Muscle of leg (tissue), 3 donors: ENCODE measurements at regions not wholly inside any gene's neighbourhood (a gene's known extent, or its start where the extent isn't known, plus 50 kb on each side); places are given as distances from the start of the nearest gene placed in this dataset.
A peak's percentile ranks its signal among the peaks of the same experiment; 100 is the strongest.

Experiments
- DNase-seq: peaks from one replicate; pipeline ENCODE4 v3.0.0; 2013
- H3K27ac ChIP-seq: one replicate; pipeline ENCODE4 v1.5.1; 2013; ENCODE audit warnings: mild to moderate bottlenecking, low read length, control low read depth
- H3K27me3 ChIP-seq: one replicate; pipeline ENCODE4 v1.6.1; 2013; ENCODE audit warnings: low read length; ENCODE audit not compliant: control insufficient read depth, insufficient read depth
- H3K36me3 ChIP-seq: one replicate; pipeline ENCODE4 v1.6.1; 2013; ENCODE audit warnings: low read length; ENCODE audit not compliant: control insufficient read depth, insufficient read depth
- H3K4me1 ChIP-seq: one replicate; pipeline ENCODE4 v1.6.1; 2013; ENCODE audit warnings: low read length; ENCODE audit not compliant: control insufficient read depth, insufficient read depth
- H3K4me3 ChIP-seq: one replicate; pipeline ENCODE4 v1.5.1; 2013; ENCODE audit warnings: low read length, control low read depth
- H3K9me3 ChIP-seq: replicated peaks from 2 replicates; pipeline ENCODE4 v1.6.1; 2013; ENCODE audit warnings: low read depth, low read length; ENCODE audit not compliant: control insufficient read depth
- WGBS: methylation state at CpG from one replicate; pipeline ENCODE4 v1.1.5; 2013; ENCODE audit warnings: missing lambda C conversion rate; ENCODE audit not compliant: insufficient coverage; 5-methylcytosine and 5-hydroxymethylcytosine counted together

DNA sequence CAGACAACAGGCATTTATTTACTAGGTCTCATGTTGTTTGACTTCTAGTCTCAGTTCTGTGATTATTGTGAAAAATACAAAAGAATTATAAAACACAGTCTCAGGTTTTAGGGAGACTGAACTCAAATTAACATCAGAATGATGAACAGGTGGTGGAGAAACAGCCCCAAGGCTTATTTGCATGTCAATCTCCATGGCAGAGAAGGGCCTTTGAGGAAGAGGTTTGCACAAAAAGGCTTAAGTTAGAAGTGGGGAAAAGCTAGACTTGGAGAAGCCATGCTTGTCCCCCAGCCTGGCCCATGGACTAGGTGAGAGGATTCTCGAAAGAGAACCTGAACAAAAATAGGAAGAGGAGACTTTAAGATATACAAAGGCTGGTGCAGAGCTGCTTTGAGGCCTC is 183.3 kb downstream of the EDN1 start:
- Histone ChIP-seq H3K27me3 (no peaks in the 10 kb centered on the region), H3K4me1 (no peaks in the 10 kb centered on the region), H3K36me3 (no peaks in the 10 kb centered on the region), H3K27ac (no peak overlapping the region), H3K9me3 (no peaks in the 10 kb centered on the region), H3K4me3 (no peak overlapping the region)
- no peak for DNase-seq
- 100% methylated on average over 1 of the region's 1 CpG for WGBS

DNA sequence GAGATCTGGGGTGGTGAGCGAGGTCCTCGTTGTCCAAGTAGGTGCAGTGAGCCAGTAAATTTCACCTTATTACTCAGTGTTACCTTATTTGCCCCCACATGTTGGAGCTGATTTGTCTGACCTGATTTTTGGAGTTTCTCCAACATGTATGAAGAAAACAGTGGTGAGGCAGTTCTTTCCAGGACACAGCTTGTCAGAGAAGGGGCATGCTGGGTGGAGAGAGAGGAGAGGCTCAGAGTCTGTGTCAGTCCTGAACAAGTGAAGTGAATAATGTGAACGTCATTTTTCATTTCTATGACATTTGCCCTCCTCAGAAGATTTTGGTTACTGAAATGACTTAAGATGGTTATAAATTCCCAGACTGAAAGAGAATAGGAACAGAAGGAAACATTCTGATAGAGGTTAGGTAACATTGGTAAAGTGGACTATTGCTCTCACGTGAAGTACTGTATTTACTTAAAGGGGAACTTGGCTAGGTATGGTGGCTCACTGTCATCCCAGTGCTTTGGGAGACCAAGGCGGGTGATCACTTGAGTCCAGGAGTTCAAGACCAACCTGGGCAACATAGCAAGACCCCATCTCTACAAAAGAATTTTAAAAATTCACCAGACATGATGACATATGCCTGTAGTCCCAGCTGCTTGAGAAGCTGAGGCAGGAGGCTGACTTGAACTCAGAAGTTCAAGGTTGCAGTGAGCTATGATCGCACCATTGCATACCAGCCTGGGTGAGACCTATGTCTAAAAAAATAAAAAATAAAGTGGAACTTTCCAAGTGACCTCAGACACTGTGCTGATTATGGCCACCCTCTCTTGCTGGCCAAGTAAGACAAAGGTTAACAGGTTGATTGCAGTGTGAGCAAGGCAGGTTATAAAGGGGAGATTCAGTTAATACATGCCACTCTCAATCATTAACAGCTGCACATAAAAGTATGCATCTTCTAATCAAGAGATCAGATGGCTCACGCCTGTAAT is 184.3 kb downstream of the EDN1 start:
- 83% methylated on average over 2 of the region's 7 CpGs for WGBS
- no peaks in the 10 kb centered on the region for H3K36me3 ChIP-seq
- H3K4me3 ChIP-seq: no peak overlapping the region
- no peak overlapping the region for H3K27ac ChIP-seq
- no peaks in the 10 kb centered on the region for H3K4me1 ChIP-seq
- DNase-seq: no peak
- no peaks in the 10 kb centered on the region for H3K9me3 ChIP-seq
- no peaks in the 10 kb centered on the region for H3K27me3 ChIP-seq

- Histone ChIP-seq H3K4me3 (no peak overlapping the region), H3K9me3 (no peaks in the 10 kb centered on the region), H3K36me3 (no peaks in the 10 kb centered on the region), H3K27me3 (no peaks in the 10 kb centered on the region), H3K27ac (no peak overlapping the region), H3K4me1 (no peaks in the 10 kb centered on the region)
- DNase-seq: no peak
Measured at GRCh38 chr6:12476484-12476883, 186.3 kb downstream of the EDN1 start.

DNA sequence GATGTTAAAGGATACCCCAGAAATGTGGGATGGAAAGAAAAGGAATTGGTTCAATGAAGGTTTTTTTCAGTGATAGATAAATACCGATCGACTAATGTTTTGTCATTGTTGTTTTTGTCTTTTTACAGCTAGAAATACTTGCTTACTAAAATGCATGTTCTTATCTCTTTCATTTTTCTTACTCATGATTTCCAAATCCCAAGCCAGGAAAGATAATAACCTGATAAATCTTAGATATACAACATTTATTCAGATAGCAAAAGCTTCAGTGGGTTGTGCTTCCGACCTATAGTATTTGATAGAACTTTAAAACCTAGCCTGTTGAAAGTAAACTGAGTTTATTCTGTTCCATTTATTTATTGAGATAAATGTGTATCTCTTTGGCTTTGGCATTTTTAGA is 187.5 kb downstream of the EDN1 start:
- Histone ChIP-seq H3K9me3 (no peaks in the 10 kb centered on the region), H3K36me3 (no peaks in the 10 kb centered on the region), H3K27ac (no peak overlapping the region), H3K4me3 (no peak overlapping the region), H3K27me3 (no peaks in the 10 kb centered on the region), H3K4me1 (no peaks in the 10 kb centered on the region)
- DNase-seq: no peak
- WGBS: no CpG with 5 or more reads among the region's 3 CpGs

- Histone ChIP-seq H3K36me3 (no peaks in the 10 kb centered on the region), H3K4me1 (no peaks in the 10 kb centered on the region), H3K4me3 (no peak overlapping the region), H3K27ac (no peak overlapping the region), H3K27me3 (no peaks in the 10 kb centered on the region), H3K9me3 (no peaks in the 10 kb centered on the region)
- no CpG with 5 or more reads among the region's 3 CpGs for WGBS
- DNase-seq: no peak
Measured at GRCh38 chr6:12478921-12479320, 188.8 kb downstream of the EDN1 start.

GRCh38 chr6:12479451-12479850 is 189.3 kb downstream of the EDN1 start:
- WGBS: 67% methylated on average over 1 of the region's 2 CpGs
- Histone ChIP-seq H3K4me3 (no peak overlapping the region), H3K4me1 (no peaks in the 10 kb centered on the region)

GRCh38 chr6:12479881-12480280 is 189.7 kb downstream of the EDN1 start:
- H3K27ac ChIP-seq: no peak overlapping the region
- DNase-seq: peak; percentile 31
- no peak overlapping the region for H3K4me3 ChIP-seq
- no CpG with 5 or more reads among the region's 2 CpGs for WGBS
- H3K4me1 ChIP-seq: no peaks in the 10 kb centered on the region
- no peaks in the 10 kb centered on the region for H3K36me3 ChIP-seq
- no peaks in the 10 kb centered on the region for H3K27me3 ChIP-seq
- no peaks in the 10 kb centered on the region for H3K9me3 ChIP-seq

More at GRCh38 chr6:12479451-12479850, 189.3 kb downstream of the EDN1 start:
- no peak overlapping the region for H3K27ac ChIP-seq
- no peaks in the 10 kb centered on the region for H3K27me3 ChIP-seq
- H3K36me3 ChIP-seq: no peaks in the 10 kb centered on the region
- H3K9me3 ChIP-seq: no peaks in the 10 kb centered on the region
- no peak for DNase-seq

DNA sequence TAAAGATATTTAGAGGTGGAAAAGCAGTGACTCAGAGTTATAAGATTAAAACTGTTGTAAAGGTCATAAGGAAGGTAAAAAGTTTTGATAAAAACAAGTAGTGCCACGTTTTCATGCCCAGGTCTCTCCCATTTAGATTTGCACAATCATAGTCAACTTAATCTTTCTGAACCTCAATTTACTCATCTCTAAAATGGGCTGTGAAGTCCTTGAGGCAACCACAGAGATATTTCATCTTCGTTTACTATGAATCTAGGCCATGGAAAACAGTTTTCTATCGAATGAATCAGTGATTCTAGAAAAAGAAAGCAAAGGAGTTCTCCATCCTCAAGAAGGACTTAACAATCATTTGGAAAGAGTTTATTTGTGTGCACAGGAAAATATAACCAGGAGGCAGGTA is 190.2 kb downstream of the EDN1 start:
- Histone ChIP-seq H3K4me3 (no peak overlapping the region), H3K27me3 (no peaks in the 10 kb centered on the region), H3K36me3 (no peaks in the 10 kb centered on the region), H3K9me3 (no peaks in the 10 kb centered on the region), H3K27ac (no peak overlapping the region), H3K4me1 (no peaks in the 10 kb centered on the region)
- no peak for DNase-seq
- WGBS: no CpG with 5 or more reads among the region's 3 CpGs

- H3K36me3 ChIP-seq: no peaks in the 10 kb centered on the region
- H3K27ac ChIP-seq: no peak overlapping the region
- H3K4me1 ChIP-seq: no peaks in the 10 kb centered on the region
- H3K9me3 ChIP-seq: no peaks in the 10 kb centered on the region
- no peaks in the 10 kb centered on the region for H3K27me3 ChIP-seq
- H3K4me3 ChIP-seq: no peak overlapping the region
- WGBS: 100% methylated on average over 1 of the region's 2 CpGs
- no peak for DNase-seq
Measured at GRCh38 chr6:12481292-12481691, 191.1 kb downstream of the EDN1 start.

DNA sequence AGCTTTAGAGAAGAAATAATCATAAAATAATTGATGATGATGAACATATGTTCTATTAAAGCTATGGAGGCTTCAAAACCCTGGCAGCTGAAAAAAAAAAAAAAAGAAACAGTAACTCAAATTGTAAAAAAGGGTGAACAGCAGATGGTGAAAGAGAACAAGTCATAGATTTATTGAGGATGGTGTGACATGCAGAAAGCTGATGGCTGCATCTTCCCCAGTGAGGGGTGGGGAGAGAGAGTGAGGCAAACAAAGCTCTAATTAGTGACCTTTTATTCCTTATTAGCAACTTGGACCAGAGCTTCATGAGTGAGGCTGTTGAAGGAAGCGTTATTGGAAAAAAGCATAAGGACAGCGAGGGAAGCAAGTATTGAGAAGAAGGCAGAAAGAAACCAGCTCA is 191.7 kb downstream of the EDN1 start:
- Histone ChIP-seq H3K4me3 (no peak overlapping the region), H3K27ac (no peak overlapping the region), H3K36me3 (no peaks in the 10 kb centered on the region), H3K27me3 (no peaks in the 10 kb centered on the region), H3K4me1 (no peaks in the 10 kb centered on the region), H3K9me3 (no peaks in the 10 kb centered on the region)
- no CpG with 5 or more reads among the region's 2 CpGs for WGBS
- no peak for DNase-seq
